ENCODE measurements at regions not wholly inside any gene's neighbourhood (a gene's known extent, or its start where the extent isn't known, plus 50 kb on each side); places are given as distances from the start of the nearest gene placed in this dataset.
A peak's percentile ranks its signal among the peaks of the same experiment; 100 is the strongest.

DNA sequence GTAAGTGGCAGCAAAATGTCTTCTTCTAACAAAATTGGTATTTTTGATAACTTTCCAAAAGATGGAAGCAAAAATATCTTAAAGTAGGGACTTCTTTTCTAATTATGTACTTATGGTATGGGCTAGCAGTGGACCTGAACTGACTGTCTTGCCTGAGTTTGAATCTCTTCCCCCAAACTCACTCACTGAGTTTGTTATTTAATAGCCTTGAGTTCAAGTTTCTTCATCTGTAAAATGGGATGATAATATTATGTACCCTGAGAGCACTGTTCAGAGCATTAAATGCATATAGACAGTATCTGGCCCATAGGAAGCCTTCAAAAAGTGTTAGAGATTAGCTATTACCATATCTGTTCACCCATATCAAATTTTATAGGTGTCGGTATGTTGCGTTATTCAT, 210.4 kb upstream of the NUDT4 start:
- no peak for DNase-seq (ENCODE audit: low spot score)
- TF ChIP-seq CTCF (IDR thresholded peaks at IDR 0.05; ENCODE audit: borderline replicate concordance, control extremely low read depth, extremely low read depth, insufficient read depth, missing control alignments), result no peak
- in situ Hi-C loops (cut with MboI; ENCODE audit: low sequenced_read_pairs, unreplicated experiment), result no loop called here

DNA sequence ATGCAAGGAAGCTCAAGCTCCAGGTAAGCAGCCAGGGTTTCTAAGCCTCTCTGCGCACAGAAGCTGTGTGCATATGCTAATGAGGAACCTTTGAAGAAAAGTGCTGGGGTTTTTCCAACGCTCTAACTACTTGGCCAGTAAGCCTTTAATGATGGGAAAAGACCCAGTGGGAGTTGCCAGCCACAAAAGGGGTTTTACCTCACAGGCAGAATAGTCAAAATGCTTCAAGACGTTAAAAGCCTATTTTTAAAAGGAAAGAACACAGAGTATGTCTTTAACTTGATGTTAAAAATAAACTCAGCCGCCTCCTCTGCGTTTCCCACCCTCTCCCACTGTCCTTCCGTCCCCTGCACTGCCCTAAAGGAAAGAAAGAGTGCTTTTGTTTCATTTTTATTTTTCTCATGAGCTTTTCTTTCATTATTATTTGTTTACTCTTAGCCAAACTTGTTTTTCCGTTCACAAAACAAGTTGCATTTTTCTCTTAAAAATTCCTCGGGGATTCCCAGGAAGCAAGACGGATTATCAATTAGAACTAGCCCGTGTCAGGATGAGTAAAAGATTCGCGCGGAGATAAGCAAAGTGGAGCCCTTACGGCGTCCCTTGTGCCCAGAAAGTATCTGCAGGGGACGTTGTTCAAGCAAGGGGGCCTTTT, 209.8 kb upstream of the NUDT4 start:
- in situ Hi-C loops (cut with MboI; ENCODE audit: low sequenced_read_pairs, unreplicated experiment), result no loop called here
- TF ChIP-seq CTCF (IDR thresholded peaks at IDR 0.05; ENCODE audit: borderline replicate concordance, control extremely low read depth, extremely low read depth, insufficient read depth, missing control alignments), result no peak
- peak; percentile 49 for DNase-seq (ENCODE audit: low spot score)

GRCh38 chr12:93168751-93169150, 209.0 kb upstream of the NUDT4 start:
- TF ChIP-seq CTCF (IDR thresholded peaks at IDR 0.05; ENCODE audit: borderline replicate concordance, control extremely low read depth, extremely low read depth, insufficient read depth, missing control alignments), result no peak
- no peak for DNase-seq (ENCODE audit: low spot score)
- in situ Hi-C loops (cut with MboI; ENCODE audit: low sequenced_read_pairs, unreplicated experiment), result no loop called here

DNA sequence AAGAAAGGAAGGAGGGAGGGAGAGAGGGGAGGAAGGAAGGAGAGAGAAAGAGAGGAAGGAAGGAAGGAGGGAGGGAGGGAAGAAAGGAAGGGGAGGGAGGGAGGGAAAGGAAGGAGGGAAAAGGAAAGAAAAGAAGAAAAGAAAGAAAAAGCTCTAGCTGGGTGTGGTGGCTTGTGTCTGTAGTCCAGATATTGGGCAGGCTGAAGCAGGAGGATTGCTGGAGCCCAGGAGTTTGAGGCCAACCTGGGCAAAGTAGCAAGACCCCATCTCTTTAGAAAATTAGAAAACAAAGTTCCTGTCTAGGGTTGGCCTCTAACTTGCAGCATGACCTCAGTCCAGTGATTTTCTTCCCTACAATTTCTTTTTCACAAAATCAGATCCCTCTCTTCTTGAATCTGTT, 208.2 kb upstream of the NUDT4 start:
- TF ChIP-seq CTCF (IDR thresholded peaks at IDR 0.05; ENCODE audit: borderline replicate concordance, control extremely low read depth, extremely low read depth, insufficient read depth, missing control alignments), result no peak
- no peak for DNase-seq (ENCODE audit: low spot score)
- in situ Hi-C loops (cut with MboI; ENCODE audit: low sequenced_read_pairs, unreplicated experiment), result no loop called here

- TF ChIP-seq CTCF (IDR thresholded peaks at IDR 0.05; ENCODE audit: borderline replicate concordance, control extremely low read depth, extremely low read depth, insufficient read depth, missing control alignments), result no peak
- in situ Hi-C loops (cut with MboI; ENCODE audit: low sequenced_read_pairs, unreplicated experiment), result no loop called here
- DNase-seq (ENCODE audit: low spot score), result no peak
Measured at GRCh38 chr12:93170928-93171327, 206.8 kb upstream of the NUDT4 start.

DNA sequence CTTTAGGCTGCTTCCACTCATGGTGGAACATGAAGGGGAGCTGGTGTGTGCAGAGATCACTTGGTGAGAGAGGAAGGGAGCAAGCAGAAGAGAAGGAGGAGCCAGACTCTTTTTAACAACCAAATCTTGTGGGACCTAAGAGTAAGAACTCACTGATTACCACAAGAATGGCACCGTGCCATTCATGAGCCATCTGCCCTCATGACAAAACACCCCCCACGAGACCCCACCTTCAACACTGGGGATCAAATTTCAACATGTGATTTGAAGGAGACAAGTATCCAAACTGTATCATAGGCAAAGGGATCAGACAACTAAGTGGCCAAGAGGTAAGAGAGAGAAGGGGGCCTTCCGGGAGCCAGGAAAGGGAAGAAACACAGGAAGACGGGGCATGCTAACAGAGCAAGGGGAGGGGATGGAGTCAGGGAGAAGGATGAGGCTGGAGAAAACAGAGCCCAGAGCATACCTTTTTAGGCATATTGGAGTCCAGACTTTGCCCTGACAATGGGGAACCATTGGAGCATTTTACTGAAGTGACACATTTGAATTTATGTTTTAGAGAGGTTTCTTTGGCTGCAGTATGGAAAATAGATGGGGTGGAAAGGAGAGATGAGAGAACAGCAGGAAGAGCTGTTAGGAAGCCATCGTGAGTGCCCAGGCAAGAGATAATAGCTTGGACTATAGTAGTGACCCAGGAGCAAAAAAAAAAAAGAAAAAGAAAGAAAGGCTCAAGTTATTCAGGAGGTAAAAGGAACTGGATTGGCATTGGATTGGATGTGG, 204.4 kb upstream of the NUDT4 start:
- in situ Hi-C loops (cut with MboI; ENCODE audit: low sequenced_read_pairs, unreplicated experiment), result no loop called here
- DNase-seq (ENCODE audit: low spot score), result no peak
- no peak for TF ChIP-seq CTCF (IDR thresholded peaks at IDR 0.05; ENCODE audit: borderline replicate concordance, control extremely low read depth, extremely low read depth, insufficient read depth, missing control alignments)
